GM12891 (cell line): ENCODE measurements at regions not wholly inside any gene's neighbourhood (a gene's known extent, or its start where the extent isn't known, plus 50 kb on each side); places are given as distances from the start of the nearest gene placed in this dataset.

ENCODE experiments used
- POLR2A ChIP-seq: IDR thresholded peaks from 2 replicates; pipeline ENCODE4 v1.6.1; 2011; ENCODE audit warnings: low read depth, low read length, control low read depth
- POLR2AphosphoS5 ChIP-seq: IDR thresholded peaks from 2 replicates; pipeline ENCODE4 v1.6.1; 2011; ENCODE audit warnings: low read depth, low read length, control low read depth
- TAF1 ChIP-seq: IDR thresholded peaks from 2 replicates; pipeline ENCODE4 v1.6.1; 2011; ENCODE audit warnings: low read depth, low read length, control low read depth

GRCh38 chr13:65293530-65294198 lies 1936.5 kb downstream of the PCDH9 start:
- TF ChIP-seq POLR2A: no peak
- TF ChIP-seq POLR2AphosphoS5: no peak
- TF ChIP-seq TAF1: no peak
